ENCODE measurements at regions not wholly inside any gene's neighbourhood (a gene's known extent, or its start where the extent isn't known, plus 50 kb on each side); places are given as distances from the start of the nearest gene placed in this dataset.

DNA sequence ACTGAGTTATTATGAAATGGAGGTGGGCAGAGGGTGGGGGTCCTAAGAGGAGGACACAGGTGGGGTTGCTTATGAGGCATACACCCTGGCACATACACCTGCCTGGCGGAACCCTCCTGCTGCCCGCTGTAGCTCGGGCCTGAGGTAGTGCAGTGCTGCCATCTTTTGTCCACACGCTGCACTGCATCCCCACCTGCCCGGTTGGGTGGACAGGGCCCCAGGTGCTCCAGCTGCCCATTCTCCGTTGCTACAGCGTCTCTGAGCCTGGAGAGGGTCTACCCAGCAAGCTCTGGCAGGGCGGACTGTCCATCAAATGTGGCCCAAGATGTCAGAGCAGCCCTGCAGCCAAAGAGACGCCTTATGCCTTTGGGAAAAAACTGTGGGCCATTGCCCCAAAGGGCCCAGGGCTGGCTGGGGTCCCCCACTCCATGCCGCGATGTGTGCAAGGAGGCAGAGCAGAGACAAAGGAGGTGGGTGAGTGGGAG, 131.2 kb downstream of the BUD13 start:
- Histone ChIP-seq H3K27ac (no peak overlapping the region), H3K4me3 (no peak overlapping the region), H3K9me3 (no peaks in the 10 kb centered on the region), H3K27me3 (peaks cover 0 to 5% (median 0%) of the 10 kb centered on the region in 3 donors), H3K4me1 (no peaks in the 10 kb centered on the region), H3K36me3 (no peaks in the 10 kb centered on the region)
- in situ Hi-C loops (cut with MboI; ENCODE audit: low sequenced_read_pairs in 4 of 4) = loop anchor here in 1 of 4 donors (10.0 kb wide), 1 partner anchor 187 kb away; no protein-coding TSS in a partner anchor
- intact Hi-C loops (cut with DNase I; ENCODE audit: low total_unique reads) = loop anchor here (1.0 kb wide), 1 partner anchor 187 kb away; no protein-coding TSS in a partner anchor
- peak; percentile 19 to 30 for ATAC-seq
- TF ChIP-seq POLR2A (IDR thresholded peaks at IDR 0.05) = no peak
- TF ChIP-seq, protein P1, sequence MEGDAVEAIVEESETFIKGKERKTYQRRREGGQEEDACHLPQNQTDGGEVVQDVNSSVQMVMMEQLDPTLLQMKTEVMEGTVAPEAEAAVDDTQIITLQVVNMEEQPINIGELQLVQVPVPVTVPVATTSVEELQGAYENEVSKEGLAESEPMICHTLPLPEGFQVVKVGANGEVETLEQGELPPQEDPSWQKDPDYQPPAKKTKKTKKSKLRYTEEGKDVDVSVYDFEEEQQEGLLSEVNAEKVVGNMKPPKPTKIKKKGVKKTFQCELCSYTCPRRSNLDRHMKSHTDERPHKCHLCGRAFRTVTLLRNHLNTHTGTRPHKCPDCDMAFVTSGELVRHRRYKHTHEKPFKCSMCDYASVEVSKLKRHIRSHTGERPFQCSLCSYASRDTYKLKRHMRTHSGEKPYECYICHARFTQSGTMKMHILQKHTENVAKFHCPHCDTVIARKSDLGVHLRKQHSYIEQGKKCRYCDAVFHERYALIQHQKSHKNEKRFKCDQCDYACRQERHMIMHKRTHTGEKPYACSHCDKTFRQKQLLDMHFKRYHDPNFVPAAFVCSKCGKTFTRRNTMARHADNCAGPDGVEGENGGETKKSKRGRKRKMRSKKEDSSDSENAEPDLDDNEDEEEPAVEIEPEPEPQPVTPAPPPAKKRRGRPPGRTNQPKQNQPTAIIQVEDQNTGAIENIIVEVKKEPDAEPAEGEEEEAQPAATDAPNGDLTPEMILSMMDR (IDR thresholded peaks at IDR 0.05 in 4 of 5, conservative IDR thresholded peaks at IDR 0.05 in 1 of 5) = peak; percentile 48 to 71 (median 64)
- DNase-seq = peak in 1 of 2 donors; percentile 18

DNA sequence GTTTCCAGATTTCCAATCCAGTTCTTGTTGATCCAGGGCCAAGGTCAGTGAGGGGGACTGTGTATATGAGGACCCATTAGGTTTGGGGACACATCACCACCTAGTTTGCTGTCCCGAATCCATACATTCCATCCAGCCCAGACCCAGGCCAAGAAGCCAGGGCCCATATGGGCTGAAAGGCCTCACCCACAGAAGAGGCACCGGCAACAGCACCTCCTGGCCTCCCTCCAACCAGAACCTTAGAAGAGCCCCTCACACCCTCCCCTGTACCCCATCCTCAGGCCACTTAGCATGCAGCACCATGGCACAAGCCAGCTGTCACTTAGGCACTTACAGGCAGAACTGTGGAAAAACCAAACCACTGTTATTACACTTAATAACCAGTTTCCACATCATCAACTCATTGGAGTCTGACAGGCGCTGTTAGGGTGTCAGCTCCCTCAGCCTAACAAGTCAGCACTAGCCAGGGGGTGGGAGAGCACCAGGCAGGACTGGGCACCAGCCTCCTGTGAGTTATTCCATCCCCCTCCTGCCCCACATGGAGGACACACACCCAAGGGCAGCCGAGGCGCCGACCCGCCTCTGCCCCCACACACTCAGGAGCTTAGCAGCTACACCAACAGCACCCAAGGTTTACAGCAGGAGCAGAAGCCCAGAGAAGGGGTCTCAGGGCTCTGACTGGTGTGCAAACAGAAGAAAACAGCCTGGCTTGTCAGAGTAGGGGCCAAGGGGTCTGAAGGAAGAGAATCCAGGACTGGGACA, 132.0 kb downstream of the BUD13 start:
- Histone ChIP-seq H3K4me3 (no peak overlapping the region), H3K4me1 (no peaks in the 10 kb centered on the region), H3K9me3 (no peaks in the 10 kb centered on the region), H3K27me3 (peaks cover 0 to 5% (median 0%) of the 10 kb centered on the region in 3 donors), H3K36me3 (no peaks in the 10 kb centered on the region), H3K27ac (no peak overlapping the region)
- in situ Hi-C loops (cut with MboI; ENCODE audit: low sequenced_read_pairs in 4 of 4) (loop anchor here in 1 of 4 donors (10.0 kb wide), 1 partner anchor 186 kb away; no protein-coding TSS in a partner anchor), intact Hi-C loops (cut with DNase I; ENCODE audit: low total_unique reads) (loop anchor here (1.0 kb wide), 1 partner anchor 187 kb away; no protein-coding TSS in a partner anchor)
- ATAC-seq = no peak
- no peak for DNase-seq
- TF ChIP-seq, protein P1 (IDR thresholded peaks at IDR 0.05 in 4 of 5, conservative IDR thresholded peaks at IDR 0.05 in 1 of 5) = no peak
- no peak for TF ChIP-seq POLR2A (IDR thresholded peaks at IDR 0.05)

DNA sequence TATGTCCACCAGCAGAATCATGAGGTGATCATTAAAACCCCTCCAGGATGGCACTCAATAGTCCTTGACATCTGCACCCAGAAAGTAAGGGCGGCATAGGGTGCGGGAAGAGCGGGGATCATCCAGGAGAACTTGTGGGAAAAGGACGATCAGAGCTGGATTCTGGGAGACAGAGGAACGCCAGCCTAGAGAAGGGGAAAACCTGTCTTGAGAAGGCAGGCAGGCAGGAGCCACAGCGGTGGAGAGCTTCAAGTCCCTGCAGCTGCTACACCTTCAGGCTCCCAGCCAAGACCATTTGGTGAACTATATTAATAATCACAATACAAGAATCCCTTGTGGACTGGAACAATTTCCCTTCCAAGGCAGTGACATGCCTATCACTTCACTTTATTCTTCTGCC, 134.3 kb downstream of the BUD13 start:
- no peak overlapping the region for H3K4me3 ChIP-seq
- intact Hi-C loops (cut with DNase I; ENCODE audit: low total_unique reads) (no loop called here), in situ Hi-C loops (cut with MboI; ENCODE audit: low sequenced_read_pairs in 4 of 4) (loop anchor here in 2 of 4 donors (10.0 kb wide), 1 partner anchor 184 kb away; no protein-coding TSS in a partner anchor)
- no peak overlapping the region for H3K27ac ChIP-seq
- peaks cover 0 to 5% (median 0%) of the 10 kb centered on the region in 3 donors for H3K27me3 ChIP-seq
- ATAC-seq = no peak
- H3K9me3 ChIP-seq = no peaks in the 10 kb centered on the region
- H3K4me1 ChIP-seq = no peaks in the 10 kb centered on the region
- DNase-seq = no peak
- no peak for TF ChIP-seq POLR2A (IDR thresholded peaks at IDR 0.05)
- H3K36me3 ChIP-seq = no peaks in the 10 kb centered on the region

DNA sequence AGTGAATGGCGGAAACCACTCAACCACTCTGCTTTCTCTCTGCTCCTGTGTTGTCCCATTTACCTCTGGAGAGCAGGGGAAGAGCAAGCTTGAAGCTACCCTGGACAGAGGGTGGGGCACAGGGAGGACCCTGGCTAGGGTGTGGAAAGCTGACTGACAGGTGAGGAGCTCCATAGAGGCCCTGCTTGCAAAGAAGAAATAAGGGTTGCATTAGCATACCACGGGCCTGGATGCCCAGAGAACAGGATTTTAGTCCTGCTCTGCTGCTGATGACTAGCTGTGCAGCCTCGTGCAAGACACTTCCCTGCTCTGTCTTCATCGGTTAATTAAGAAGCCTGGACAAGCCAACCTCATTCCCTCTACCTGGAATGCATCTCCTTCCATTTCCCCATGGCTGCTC, 135.0 kb downstream of the BUD13 start:
- Histone ChIP-seq H3K4me3 (no peak overlapping the region), H3K27ac (no peak overlapping the region), H3K36me3 (no peaks in the 10 kb centered on the region), H3K9me3 (no peaks in the 10 kb centered on the region), H3K4me1 (no peaks in the 10 kb centered on the region), H3K27me3 (peaks cover 0 to 5% (median 0%) of the 10 kb centered on the region in 3 donors)
- ATAC-seq = no peak
- intact Hi-C loops (cut with DNase I; ENCODE audit: low total_unique reads) (no loop called here), in situ Hi-C loops (cut with MboI; ENCODE audit: low sequenced_read_pairs in 4 of 4) (loop anchor here in 2 of 4 donors (10.0 kb wide), 1 partner anchor 183 kb away; no protein-coding TSS in a partner anchor)
- DNase-seq = no peak
- TF ChIP-seq POLR2A (IDR thresholded peaks at IDR 0.05) = no peak
- TF ChIP-seq, protein P1 (IDR thresholded peaks at IDR 0.05 in 4 of 5, conservative IDR thresholded peaks at IDR 0.05 in 1 of 5) = no peak

DNA sequence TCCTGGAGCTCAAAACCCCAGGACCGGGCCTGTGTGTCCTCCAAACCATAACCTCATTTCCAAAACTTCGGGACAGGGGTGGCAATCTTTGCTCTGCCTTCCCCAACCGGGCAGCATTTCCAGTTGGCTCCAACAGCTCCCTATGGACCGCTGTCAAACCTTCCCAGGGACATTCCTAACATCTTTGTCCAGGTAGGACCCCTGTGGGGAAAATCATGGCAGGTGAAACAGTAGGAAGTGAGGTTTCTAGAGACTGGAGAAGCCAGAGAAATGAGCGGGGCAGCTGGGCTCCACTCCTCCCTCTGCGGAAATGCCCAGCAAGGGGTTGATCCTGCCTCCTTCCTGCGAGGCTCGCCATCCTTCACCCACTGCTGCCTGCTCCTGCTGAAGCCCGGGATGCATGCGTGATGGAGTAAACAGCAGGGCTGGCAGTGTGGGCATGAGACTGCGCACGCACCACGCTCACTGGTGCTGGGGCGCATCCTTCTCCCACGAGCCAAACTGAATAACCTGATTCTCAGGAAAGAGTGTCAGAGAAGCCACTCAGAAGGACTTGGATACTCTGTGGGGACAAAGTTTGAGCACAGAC, 136.4 kb downstream of the BUD13 start:
- intact Hi-C loops (cut with DNase I; ENCODE audit: low total_unique reads) (no loop called here), in situ Hi-C loops (cut with MboI; ENCODE audit: low sequenced_read_pairs in 4 of 4) (loop anchor here in 2 of 4 donors (10.0 kb wide), 1 partner anchor 182 kb away; no protein-coding TSS in a partner anchor)

More for the DNA sequence above, 136.4 kb downstream of the BUD13 start:
- DNase-seq (no peak), ATAC-seq (no peak)
- Histone ChIP-seq H3K27ac (no peak overlapping the region), H3K4me3 (no peak overlapping the region), H3K4me1 (no peaks in the 10 kb centered on the region), H3K27me3 (no peaks in the 10 kb centered on the region), H3K36me3 (no peaks in the 10 kb centered on the region), H3K9me3 (no peaks in the 10 kb centered on the region)
- TF ChIP-seq, protein P1 (IDR thresholded peaks at IDR 0.05 in 4 of 5, conservative IDR thresholded peaks at IDR 0.05 in 1 of 5) = no peak
- no peak for TF ChIP-seq POLR2A (IDR thresholded peaks at IDR 0.05)

All from gastrocnemius medialis (tissue), 4 donors.